ENCODE measurements at regions not wholly inside any gene's neighbourhood (a gene's known extent, or its start where the extent isn't known, plus 50 kb on each side); places are given as distances from the start of the nearest gene placed in this dataset.

DNA sequence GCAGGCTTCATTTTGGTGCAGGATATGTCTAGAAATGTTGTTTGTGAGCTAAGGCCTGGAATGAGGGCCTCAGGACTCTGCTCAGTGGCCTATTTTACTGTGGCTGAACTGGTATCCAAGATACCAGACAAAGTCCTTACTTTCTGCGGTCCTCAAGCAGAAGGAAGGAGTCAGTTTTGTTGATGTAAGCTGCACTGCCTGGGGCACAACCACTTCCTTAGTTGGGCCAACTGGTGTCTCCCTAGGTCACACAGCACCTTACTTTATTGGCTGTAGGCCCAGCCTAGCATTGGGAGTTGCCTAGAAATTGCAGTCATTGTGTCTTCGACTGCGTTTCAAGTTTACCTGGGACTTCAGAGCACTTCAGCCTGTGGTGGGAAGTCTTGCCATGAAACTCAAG lies 1322.7 kb downstream of the AMY1C start:
- in situ Hi-C loops (cut with HindIII; ENCODE audit: low pct_unique_long_range_greater_than_20kb, low sequenced_read_pairs) (no loop called here), intact Hi-C loops (cut with micrococcal nuclease; ENCODE audit: unreplicated experiment) (no loop called here)
- ATAC-seq (no peak), DNase-seq (ENCODE audit: low read depth, low spot score) (no peak)
- Histone ChIP-seq H3K27ac (ENCODE audit: low read length) (no peak overlapping the region), H3K4me3 (ENCODE audit: low read depth in 2 of 2, low read length in 2 of 2) (no peak overlapping the region), H3K36me3 (ENCODE audit: control insufficient read depth, insufficient read depth, low read length) (no peaks in the 10 kb centered on the region), H3K4me1 (ENCODE audit: control insufficient read depth, insufficient read depth, low read length) (no peaks in the 10 kb centered on the region), H3K9me3 (ENCODE audit: control insufficient read depth, insufficient read depth, low read depth, low read length) (no peaks in the 10 kb centered on the region), H3K27me3 (ENCODE audit: control insufficient read depth, insufficient read depth, low read length) (no peaks in the 10 kb centered on the region)
- CTCF ChIA-PET = no interaction called here
- TF ChIP-seq TCF7L2 (IDR thresholded peaks at IDR 0.05; ENCODE audit: low read depth, low read length) (no peak), POLR2AphosphoS5 (IDR thresholded peaks at IDR 0.05; ENCODE audit: low read depth, low read length) (no peak), SIN3A (IDR thresholded peaks at IDR 0.05; ENCODE audit: borderline replicate concordance, insufficient read depth, low read depth, low read length) (no peak)
- TF ChIP-seq, protein P1, sequence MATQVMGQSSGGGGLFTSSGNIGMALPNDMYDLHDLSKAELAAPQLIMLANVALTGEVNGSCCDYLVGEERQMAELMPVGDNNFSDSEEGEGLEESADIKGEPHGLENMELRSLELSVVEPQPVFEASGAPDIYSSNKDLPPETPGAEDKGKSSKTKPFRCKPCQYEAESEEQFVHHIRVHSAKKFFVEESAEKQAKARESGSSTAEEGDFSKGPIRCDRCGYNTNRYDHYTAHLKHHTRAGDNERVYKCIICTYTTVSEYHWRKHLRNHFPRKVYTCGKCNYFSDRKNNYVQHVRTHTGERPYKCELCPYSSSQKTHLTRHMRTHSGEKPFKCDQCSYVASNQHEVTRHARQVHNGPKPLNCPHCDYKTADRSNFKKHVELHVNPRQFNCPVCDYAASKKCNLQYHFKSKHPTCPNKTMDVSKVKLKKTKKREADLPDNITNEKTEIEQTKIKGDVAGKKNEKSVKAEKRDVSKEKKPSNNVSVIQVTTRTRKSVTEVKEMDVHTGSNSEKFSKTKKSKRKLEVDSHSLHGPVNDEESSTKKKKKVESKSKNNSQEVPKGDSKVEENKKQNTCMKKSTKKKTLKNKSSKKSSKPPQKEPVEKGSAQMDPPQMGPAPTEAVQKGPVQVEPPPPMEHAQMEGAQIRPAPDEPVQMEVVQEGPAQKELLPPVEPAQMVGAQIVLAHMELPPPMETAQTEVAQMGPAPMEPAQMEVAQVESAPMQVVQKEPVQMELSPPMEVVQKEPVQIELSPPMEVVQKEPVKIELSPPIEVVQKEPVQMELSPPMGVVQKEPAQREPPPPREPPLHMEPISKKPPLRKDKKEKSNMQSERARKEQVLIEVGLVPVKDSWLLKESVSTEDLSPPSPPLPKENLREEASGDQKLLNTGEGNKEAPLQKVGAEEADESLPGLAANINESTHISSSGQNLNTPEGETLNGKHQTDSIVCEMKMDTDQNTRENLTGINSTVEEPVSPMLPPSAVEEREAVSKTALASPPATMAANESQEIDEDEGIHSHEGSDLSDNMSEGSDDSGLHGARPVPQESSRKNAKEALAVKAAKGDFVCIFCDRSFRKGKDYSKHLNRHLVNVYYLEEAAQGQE (IDR thresholded peaks at IDR 0.05; ENCODE audit: insufficient read depth in 1 of 2, low read depth in 2 of 2, low read length in 1 of 2) = no peak
- TF ChIP-seq, protein P2, sequence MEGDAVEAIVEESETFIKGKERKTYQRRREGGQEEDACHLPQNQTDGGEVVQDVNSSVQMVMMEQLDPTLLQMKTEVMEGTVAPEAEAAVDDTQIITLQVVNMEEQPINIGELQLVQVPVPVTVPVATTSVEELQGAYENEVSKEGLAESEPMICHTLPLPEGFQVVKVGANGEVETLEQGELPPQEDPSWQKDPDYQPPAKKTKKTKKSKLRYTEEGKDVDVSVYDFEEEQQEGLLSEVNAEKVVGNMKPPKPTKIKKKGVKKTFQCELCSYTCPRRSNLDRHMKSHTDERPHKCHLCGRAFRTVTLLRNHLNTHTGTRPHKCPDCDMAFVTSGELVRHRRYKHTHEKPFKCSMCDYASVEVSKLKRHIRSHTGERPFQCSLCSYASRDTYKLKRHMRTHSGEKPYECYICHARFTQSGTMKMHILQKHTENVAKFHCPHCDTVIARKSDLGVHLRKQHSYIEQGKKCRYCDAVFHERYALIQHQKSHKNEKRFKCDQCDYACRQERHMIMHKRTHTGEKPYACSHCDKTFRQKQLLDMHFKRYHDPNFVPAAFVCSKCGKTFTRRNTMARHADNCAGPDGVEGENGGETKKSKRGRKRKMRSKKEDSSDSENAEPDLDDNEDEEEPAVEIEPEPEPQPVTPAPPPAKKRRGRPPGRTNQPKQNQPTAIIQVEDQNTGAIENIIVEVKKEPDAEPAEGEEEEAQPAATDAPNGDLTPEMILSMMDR (IDR thresholded peaks at IDR 0.05) = no peak
- POLR2A ChIA-PET = no interaction called here
- BruUV-seq (replicated peaks) = no TSS peak

DNA sequence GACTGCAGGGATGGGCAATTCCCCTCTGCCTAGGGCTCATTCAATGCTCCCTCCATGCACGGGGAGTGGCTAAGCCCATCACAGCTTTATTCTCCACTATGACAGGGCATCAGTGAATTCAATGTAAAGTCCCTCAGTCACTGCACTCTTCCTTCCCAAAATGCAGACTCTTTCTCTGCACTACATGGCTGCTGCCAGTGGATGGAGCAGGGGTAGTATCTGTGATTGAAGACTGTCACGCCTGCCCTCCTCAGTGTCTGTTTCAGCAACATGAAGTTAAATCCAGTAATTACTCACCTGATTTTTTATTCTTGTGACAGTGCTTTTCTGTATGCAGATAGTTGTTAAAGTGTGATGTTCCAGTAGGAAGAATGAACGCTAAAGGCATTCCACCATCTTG lies 1323.2 kb downstream of the AMY1C start:
- ChIA-PET POLR2A (no interaction called here), CTCF (no interaction called here)
- TF ChIP-seq TCF7L2 (IDR thresholded peaks at IDR 0.05; ENCODE audit: low read depth, low read length) (no peak), SIN3A (IDR thresholded peaks at IDR 0.05; ENCODE audit: borderline replicate concordance, insufficient read depth, low read depth, low read length) (no peak), POLR2AphosphoS5 (IDR thresholded peaks at IDR 0.05; ENCODE audit: low read depth, low read length) (no peak)
- TF ChIP-seq, protein P1 (IDR thresholded peaks at IDR 0.05; ENCODE audit: insufficient read depth in 1 of 2, low read depth in 2 of 2, low read length in 1 of 2) = no peak
- TF ChIP-seq, protein P2 (IDR thresholded peaks at IDR 0.05) = no peak
- no TSS peak for BruUV-seq (replicated peaks)
- H3K4me3 ChIP-seq (ENCODE audit: low read depth in 2 of 2, low read length in 2 of 2) = no peak overlapping the region
- H3K36me3 ChIP-seq (ENCODE audit: control insufficient read depth, insufficient read depth, low read length) = no peaks in the 10 kb centered on the region
- H3K9me3 ChIP-seq (ENCODE audit: control insufficient read depth, insufficient read depth, low read depth, low read length) = no peaks in the 10 kb centered on the region
- no peak for DNase-seq (ENCODE audit: low read depth, low spot score)
- H3K27me3 ChIP-seq (ENCODE audit: control insufficient read depth, insufficient read depth, low read length) = no peaks in the 10 kb centered on the region
- intact Hi-C loops (cut with micrococcal nuclease; ENCODE audit: unreplicated experiment) (no loop called here), in situ Hi-C loops (cut with HindIII; ENCODE audit: low pct_unique_long_range_greater_than_20kb, low sequenced_read_pairs) (no loop called here)
- H3K27ac ChIP-seq (ENCODE audit: low read length) = no peak overlapping the region
- no peaks in the 10 kb centered on the region for H3K4me1 ChIP-seq (ENCODE audit: control insufficient read depth, insufficient read depth, low read length)
- no peak for ATAC-seq

All from Panc1 (cell line).